GM19467 (cell line): ENCODE measurements at regions not wholly inside any gene's neighbourhood (a gene's known extent, or its start where the extent isn't known, plus 50 kb on each side); places are given as distances from the start of the nearest gene placed in this dataset.
"Not testable (repeated sequence)": the region's sequence is repeated elsewhere in the genome, so short reads cannot be mapped to it uniquely, and the experiment has no call there.

Experiments
- ATAC-seq: cut with Tn5 transposase; IDR thresholded peaks from one replicate; pipeline ENCODE4 v1.9.1; 2021; ENCODE audit warnings: mild to moderate bottlenecking, moderate library complexity; ENCODE audit not compliant: unreplicated experiment

GRCh38 chr15:45804028-45804427 lies 169.2 kb downstream of the SQOR start:
- no peak for ATAC-seq

GRCh38 chr15:45810201-45810600 lies 175.4 kb downstream of the SQOR start:
- ATAC-seq = no peak

DNA sequence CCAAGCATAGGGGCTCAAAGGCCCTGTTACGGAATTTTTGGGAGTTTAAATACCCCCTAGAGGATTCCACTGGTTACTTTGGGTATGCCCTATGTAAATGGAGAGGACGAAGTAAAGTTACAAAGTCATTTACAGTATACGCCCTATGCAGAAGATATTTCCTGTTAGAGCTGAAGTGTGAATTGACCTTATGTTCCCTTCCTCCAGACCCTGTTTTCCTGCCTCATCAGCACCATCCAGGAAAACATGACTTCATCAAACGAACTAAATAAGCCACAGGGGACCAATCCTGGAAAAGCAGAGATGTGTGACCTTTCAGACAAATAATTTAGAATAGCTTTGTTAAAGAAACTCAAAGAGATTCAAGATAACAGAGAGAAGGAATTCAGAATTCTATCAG lies 177.4 kb downstream of the SQOR start:
- no peak for ATAC-seq

GRCh38 chr15:45817578-45817977 lies 182.7 kb downstream of the SQOR start:
- not testable (repeated sequence) for ATAC-seq

- ATAC-seq = no peak
Observed at GRCh38 chr15:45821390-45821789, 186.6 kb downstream of the SQOR start.

GRCh38 chr15:45822968-45823367 lies 188.1 kb downstream of the SQOR start:
- ATAC-seq = not testable (repeated sequence)

DNA sequence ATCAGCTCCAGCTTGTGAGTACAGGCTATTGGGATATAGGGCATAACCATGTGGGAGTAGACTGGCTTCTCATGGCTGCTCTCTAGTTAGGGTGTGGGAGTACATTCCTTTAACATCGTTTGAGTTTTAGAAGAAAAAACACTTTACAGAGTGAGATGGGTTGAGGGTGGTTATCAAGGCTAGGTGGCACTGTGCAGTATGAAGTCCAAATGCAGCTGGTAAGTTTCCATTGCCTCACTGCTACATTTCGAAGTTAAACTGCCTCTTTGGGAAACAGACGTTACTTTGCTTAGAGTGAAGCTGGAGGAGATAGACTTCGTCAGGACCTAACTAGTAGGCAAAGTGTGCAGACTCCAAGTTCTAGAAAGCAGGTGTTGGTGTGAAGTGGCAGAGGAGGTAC lies 192.4 kb downstream of the SQOR start:
- no peak for ATAC-seq

GRCh38 chr15:45827766-45828165 lies 192.9 kb downstream of the SQOR start:
- ATAC-seq = no peak

DNA sequence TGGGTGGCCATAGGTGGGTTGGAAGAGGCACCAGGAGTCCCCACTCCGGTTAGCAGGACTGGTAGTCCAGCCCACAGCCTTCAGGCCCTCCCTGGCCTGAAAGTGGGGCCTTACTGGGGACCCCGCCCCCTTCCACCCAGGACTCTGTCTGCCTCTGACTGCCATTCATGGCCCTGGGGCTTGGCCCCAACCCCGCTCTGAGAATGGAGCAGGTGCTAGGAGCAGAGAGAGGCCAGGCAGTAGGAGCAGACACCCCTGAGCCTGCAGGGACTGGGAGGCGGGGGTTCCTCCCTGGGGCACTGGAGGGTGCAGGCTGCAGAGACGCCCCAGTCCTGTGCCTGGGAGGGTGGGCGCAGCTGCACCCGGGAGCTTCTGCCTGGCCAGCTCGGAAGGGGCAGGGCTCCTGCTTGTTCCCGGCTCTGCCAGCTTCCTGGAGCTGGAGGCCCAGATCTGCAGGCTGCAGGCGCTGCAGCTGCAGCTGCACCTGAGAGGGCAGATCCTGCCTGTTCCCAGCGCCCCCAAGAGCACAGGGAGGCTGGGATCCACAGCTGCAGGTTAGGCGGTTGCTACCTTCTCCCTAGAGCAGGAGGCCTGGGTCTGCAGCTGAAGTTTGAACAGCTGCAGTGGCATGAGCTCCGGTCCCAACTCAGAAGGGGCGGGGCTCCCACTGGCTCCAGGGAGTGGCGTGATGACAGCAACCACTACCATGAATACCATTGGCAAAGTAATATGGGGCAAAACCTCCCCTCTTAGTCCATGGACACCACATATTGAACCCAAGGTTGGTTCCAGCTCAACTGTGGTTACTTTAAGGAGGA lies 194.7 kb downstream of the SQOR start:
- no peak for ATAC-seq

GRCh38 chr15:45831787-45832186 lies 197.0 kb downstream of the SQOR start:
- ATAC-seq = no peak

- ATAC-seq = no peak
Observed at GRCh38 chr15:45834622-45835021, 199.8 kb downstream of the SQOR start.

DNA sequence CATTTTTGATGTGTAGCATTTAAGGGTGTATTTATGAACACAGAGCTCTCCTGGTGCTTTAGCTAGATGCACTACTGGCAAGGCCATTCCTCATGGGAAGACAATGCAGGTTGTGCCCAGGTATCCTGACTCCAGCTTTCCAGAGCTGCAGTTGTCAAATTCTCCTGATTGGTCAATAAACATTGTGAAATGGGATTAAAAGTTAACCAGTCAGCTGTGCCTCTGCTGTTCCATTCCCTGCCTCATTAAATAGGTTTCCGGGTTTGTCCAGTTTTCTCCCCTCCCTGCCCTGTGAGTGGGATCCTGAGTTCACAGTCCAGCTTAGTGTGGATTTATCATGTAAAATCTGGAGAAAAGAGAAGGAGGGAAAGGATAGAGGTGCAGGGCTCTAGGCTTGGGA lies 207.3 kb downstream of the SQOR start:
- ATAC-seq = no peak

DNA sequence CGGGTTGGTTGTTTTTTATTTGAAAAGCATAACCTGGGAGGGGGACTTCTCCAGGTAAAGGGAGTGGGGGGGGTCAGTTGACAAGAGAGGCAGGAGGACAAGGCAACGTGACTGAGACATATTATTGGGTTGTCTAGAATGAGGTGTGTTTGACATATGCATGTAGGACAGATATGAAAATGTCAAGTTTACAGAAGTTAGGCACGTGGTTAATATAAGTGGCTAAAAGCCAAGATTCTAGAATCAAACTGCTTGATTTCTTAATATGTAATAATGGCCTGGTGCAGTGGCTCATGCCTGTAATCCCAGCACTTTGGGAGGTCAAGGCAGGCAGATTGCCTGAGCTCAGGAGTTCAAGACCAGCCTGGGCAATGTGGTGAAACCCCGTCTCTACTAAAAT lies 212.8 kb downstream of the SQOR start:
- ATAC-seq = no peak

DNA sequence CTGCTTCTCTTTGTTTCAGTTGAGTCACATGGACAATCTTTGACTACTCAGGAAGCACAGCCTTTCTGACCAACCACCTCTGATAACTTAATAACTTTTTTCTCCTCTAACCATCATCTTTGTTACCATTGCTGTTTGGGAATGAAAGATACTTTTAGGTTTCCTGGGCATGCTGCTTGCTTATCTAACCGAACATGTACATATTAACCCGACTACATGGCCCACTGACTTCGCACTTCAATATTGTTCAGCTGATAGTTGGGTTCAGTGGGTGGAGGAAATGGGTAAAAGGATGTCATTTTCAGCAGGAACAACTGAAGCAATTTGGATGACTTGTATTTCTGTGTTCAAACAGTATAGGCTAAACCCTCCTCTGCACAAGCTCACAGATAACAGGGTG lies 214.3 kb downstream of the SQOR start:
- no peak for ATAC-seq

GRCh38 chr15:45854455-45855202 lies 219.8 kb downstream of the SQOR start:
- no peak for ATAC-seq

GRCh38 chr15:45855210-45855906 lies 220.5 kb downstream of the SQOR start:
- ATAC-seq = no peak

GRCh38 chr15:45855907-45856579 lies 221.2 kb downstream of the SQOR start:
- no peak for ATAC-seq

- ATAC-seq = no peak
Observed at GRCh38 chr15:45857291-45857690, 222.5 kb downstream of the SQOR start.

GRCh38 chr15:45858491-45858890 lies 223.7 kb downstream of the SQOR start:
- no peak for ATAC-seq

- ATAC-seq = no peak
Observed at GRCh38 chr15:45862034-45862433, 227.2 kb downstream of the SQOR start.
